T-cell (primary cell): ENCODE measurements at regions not wholly inside any gene's neighbourhood (a gene's known extent, or its start where the extent isn't known, plus 50 kb on each side); places are given as distances from the start of the nearest gene placed in this dataset.

Source experiments
- ATAC-seq, 4 experiments: fragments of 200-7000 bp in 3 of 4; fragments of 150-1000 bp in 1 of 4; cut with Tn5 transposase; replicated peaks in 1 of 4; 1 replicate in 3 of 4; 2 replicates in 1 of 4; pipeline ENCODE4 v1.10.0; 2021; ENCODE audit warnings: moderate library complexity in 3 of 4, mild to moderate bottlenecking in 2 of 4, moderate number of reproducible peaks in 1 of 4
- CTCF ChIA-PET, 2 donors: fragments of 300-600 bp; sonication (Branson Sonifier 250); formaldehyde crosslinking; loops; one replicate each; lab custom pipeline; 2022; ENCODE audit warnings: antibody characterized with exemption in 2 of 2; lab: Charles Lee
- POLR2A ChIA-PET, 2 donors: fragments of 300-600 bp; sonication (Branson Sonifier 250); formaldehyde crosslinking; loops; one replicate each; lab custom pipeline; 2022; ENCODE audit warnings: antibody characterized with exemption in 2 of 2; lab: Charles Lee
- DNase-seq, 35 experiments: peaks; one replicate each; pipeline versions ENCODE4 v3.0.0 to v3.0.0-alpha.2; 2013 to 2023
- H3K27ac ChIP-seq: one replicate; pipeline ENCODE4 v1.5.1; 2013; ENCODE audit warnings: low read length
- H3K27me3 ChIP-seq, 2 experiments: replicated peaks in 1 of 2; 1 replicate in 1 of 2; 2 replicates in 1 of 2; pipeline versions ENCODE4 v1.6.1 to v1.7.0; 2013; ENCODE audit warnings: low read length in 1 of 2, mixed read lengths in 1 of 2; ENCODE audit not compliant: control insufficient read depth in 2 of 2, insufficient read depth in 2 of 2; ENCODE audit errors: extremely low read depth in 1 of 2
- H3K36me3 ChIP-seq, 2 donors: 1 replicate in 1 of 2; 2 replicates in 1 of 2; pipeline versions ENCODE4 v1.6.1 to v1.7.0; 2013; ENCODE audit warnings: low read length in 1 of 2; ENCODE audit not compliant: control insufficient read depth in 2 of 2, insufficient read depth in 1 of 2; ENCODE audit errors: extremely low read depth in 1 of 2
- H3K4me1 ChIP-seq, 2 experiments: 1 replicate in 1 of 2; 2 replicates in 1 of 2; pipeline versions ENCODE4 v1.6.1 to v1.7.0; 2013; ENCODE audit warnings: low read length in 2 of 2, mixed read lengths in 1 of 2; ENCODE audit not compliant: insufficient read depth in 2 of 2, control insufficient read depth in 1 of 2; ENCODE audit errors: extremely low read depth in 1 of 2
- H3K4me3 ChIP-seq, 2 donors: 1 replicate in 1 of 2; 2 replicates in 1 of 2; pipeline versions ENCODE4 v1.5.1 to v1.7.0; 2013; ENCODE audit warnings: mild to moderate bottlenecking in 2 of 2, low read length in 1 of 2, moderate library complexity in 1 of 2; ENCODE audit not compliant: control insufficient read depth in 1 of 2; ENCODE audit errors: extremely low read depth in 1 of 2
- H3K9me3 ChIP-seq: 2 replicates; pipeline ENCODE4 v1.7.0; 2013
- H3K27ac Mint-ChIP-seq, 2 donors: one replicate each; pipeline ENCODE4 v1.8.0; 2020 to 2021; ENCODE audit warnings: mild to moderate bottlenecking in 2 of 2, mixed read lengths in 2 of 2
- H3K27me3 Mint-ChIP-seq, 2 donors: one replicate each; pipeline ENCODE4 v1.8.0; 2021 to 2022; ENCODE audit warnings: mixed read lengths in 2 of 2
- H3K36me3 Mint-ChIP-seq: one replicate; pipeline ENCODE4 v1.8.0; 2021; ENCODE audit warnings: mixed read lengths
- H3K4me1 Mint-ChIP-seq, 3 donors: one replicate each; pipeline ENCODE4 v1.8.0; 2020 to 2022; ENCODE audit warnings: mixed read lengths in 3 of 3, mild to moderate bottlenecking in 1 of 3
- H3K4me3 Mint-ChIP-seq, 3 donors: one replicate each; pipeline ENCODE4 v1.8.0; 2020 to 2022; ENCODE audit warnings: mild to moderate bottlenecking in 3 of 3, mixed read lengths in 3 of 3, moderate library complexity in 3 of 3
- H3K9me3 Mint-ChIP-seq, 3 donors: one replicate each; pipeline ENCODE4 v1.8.0; 2020 to 2022; ENCODE audit warnings: mixed read lengths in 3 of 3
- WGBS: methylation state at CpG from one replicate; pipeline ENCODE4 v1.1.5; 2013; ENCODE audit warnings: missing lambda C conversion rate; ENCODE audit not compliant: insufficient coverage; 5-methylcytosine and 5-hydroxymethylcytosine counted together

GRCh38 chr10:88196291-88196690 is 332.9 kb downstream of the PTEN start:
- ChIA-PET POLR2A (no interaction called here), CTCF (interaction anchor here in 1 of 2 donors (0.6 kb wide), 1 partner anchor 209 kb away, joined by 3 read pairs; no protein-coding TSS in a partner anchor)
- H3K4me1 Mint-ChIP-seq, result peaks cover 43 to 51% (median 43%) of the 10 kb centered on the region in 3 donors

GRCh38 chr10:88198023-88198422 is 334.6 kb downstream of the PTEN start:
- H3K27ac Mint-ChIP-seq, result no peak overlapping the region

More at GRCh38 chr10:88196291-88196690, 332.9 kb downstream of the PTEN start:
- H3K27ac Mint-ChIP-seq, result peak overlapping the region in 1 of 2 donors; percentile 94
- Histone ChIP-seq H3K27me3 (no peaks in the 10 kb centered on the region), H3K9me3 (no peaks in the 10 kb centered on the region), H3K36me3 (no peaks in the 10 kb centered on the region), H3K4me1 (peaks cover 23 to 36% of the 10 kb centered on the region in 2 experiments), H3K4me3 (no peak overlapping the region), H3K27ac (no peak overlapping the region)
- no peak for DNase-seq
- H3K36me3 Mint-ChIP-seq, result no peaks in the 10 kb centered on the region
- H3K27me3 Mint-ChIP-seq, result no peaks in the 10 kb centered on the region
- H3K9me3 Mint-ChIP-seq, result peaks cover 4 to 5% (median 4%) of the 10 kb centered on the region in 3 donors
- WGBS, result no CpG with 5 or more reads among the region's 1 CpG
- H3K4me3 Mint-ChIP-seq, result no peak overlapping the region
- ATAC-seq, result no peak

GRCh38 chr10:88200312-88201032 is 337.0 kb downstream of the PTEN start:
- Histone ChIP-seq H3K4me3 (no peak overlapping the region), H3K9me3 (no peaks in the 10 kb centered on the region), H3K27me3 (no peaks in the 10 kb centered on the region), H3K4me1 (peaks cover 0 to under 1% of the 10 kb centered on the region in 2 experiments), H3K36me3 (no peaks in the 10 kb centered on the region), H3K27ac (no peak overlapping the region)
- no peak for DNase-seq
- no peak for ATAC-seq
- no peak overlapping the region for H3K27ac Mint-ChIP-seq
- peaks cover 8 to 16% (median 11%) of the 10 kb centered on the region in 3 donors for H3K4me1 Mint-ChIP-seq
- H3K9me3 Mint-ChIP-seq, result peaks cover 4 to 5% (median 4%) of the 10 kb centered on the region in 3 donors
- WGBS, result no CpG with 5 or more reads among the region's 3 CpGs
- H3K36me3 Mint-ChIP-seq, result no peaks in the 10 kb centered on the region
- H3K4me3 Mint-ChIP-seq, result no peak overlapping the region
- no peaks in the 10 kb centered on the region for H3K27me3 Mint-ChIP-seq
- ChIA-PET POLR2A (no interaction called here), CTCF (interaction anchor here in 1 of 2 donors (0.6 to 0.7 kb wide), 4 partner anchors 24 to 725 kb away, joined by 3 to 5 read pairs (median 4); no protein-coding TSS in a partner anchor)

More at GRCh38 chr10:88198023-88198422, 334.6 kb downstream of the PTEN start:
- Histone ChIP-seq H3K27me3 (no peaks in the 10 kb centered on the region), H3K4me1 (peaks cover 20 to 22% of the 10 kb centered on the region in 2 experiments), H3K4me3 (no peak overlapping the region), H3K36me3 (no peaks in the 10 kb centered on the region), H3K27ac (no peak overlapping the region), H3K9me3 (no peaks in the 10 kb centered on the region)
- ATAC-seq (no peak), DNase-seq (no peak)
- CTCF ChIA-PET, result no interaction called here
- no peak overlapping the region for H3K4me3 Mint-ChIP-seq
- peaks cover 4 to 5% (median 4%) of the 10 kb centered on the region in 3 donors for H3K9me3 Mint-ChIP-seq
- WGBS, result 100% methylated on average over 2 of the region's 3 CpGs
- H3K27me3 Mint-ChIP-seq, result no peaks in the 10 kb centered on the region
- no peaks in the 10 kb centered on the region for H3K36me3 Mint-ChIP-seq
- POLR2A ChIA-PET, result no interaction called here
- peaks cover 32 to 41% (median 36%) of the 10 kb centered on the region in 3 donors for H3K4me1 Mint-ChIP-seq

DNA sequence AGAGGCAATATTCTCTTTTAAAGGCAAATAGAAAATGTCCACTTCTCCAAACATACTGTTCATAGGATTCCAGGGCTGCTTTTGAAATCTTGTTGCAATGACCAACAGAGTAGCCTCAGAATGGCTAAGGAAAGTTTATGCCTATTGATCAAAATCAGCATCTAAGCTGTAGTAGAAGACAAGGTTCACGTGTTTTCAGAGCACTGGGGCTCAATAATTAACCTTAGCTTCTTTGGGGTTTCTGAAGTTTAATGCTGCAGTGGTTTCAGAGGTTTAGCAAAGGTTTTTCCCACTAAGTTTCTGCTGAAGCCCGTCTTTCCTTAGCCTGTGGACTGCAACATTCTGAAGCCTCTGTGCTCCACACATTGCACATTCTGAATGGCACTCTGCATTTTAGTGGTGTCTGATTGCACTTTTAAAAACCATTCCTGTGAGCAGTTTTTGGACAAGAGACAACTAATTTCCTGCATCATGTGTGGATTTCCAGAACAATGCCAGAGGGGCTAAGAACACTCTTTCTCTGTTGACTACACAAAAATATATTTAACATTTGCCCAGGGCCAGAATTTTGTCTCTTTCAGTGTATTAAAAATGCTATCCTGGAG is 342.5 kb downstream of the PTEN start:
- Histone ChIP-seq H3K27ac (no peak overlapping the region), H3K9me3 (no peaks in the 10 kb centered on the region), H3K27me3 (no peaks in the 10 kb centered on the region), H3K36me3 (no peaks in the 10 kb centered on the region), H3K4me1 (no peaks in the 10 kb centered on the region), H3K4me3 (no peak overlapping the region)
- H3K4me1 Mint-ChIP-seq, result no peaks in the 10 kb centered on the region
- CTCF ChIA-PET, result no interaction called here
- no peaks in the 10 kb centered on the region for H3K36me3 Mint-ChIP-seq
- no peak overlapping the region for H3K27ac Mint-ChIP-seq
- H3K27me3 Mint-ChIP-seq, result no peaks in the 10 kb centered on the region
- 83% methylated on average over 1 of the region's 2 CpGs for WGBS
- POLR2A ChIA-PET, result no interaction called here
- no peak overlapping the region for H3K4me3 Mint-ChIP-seq
- no peaks in the 10 kb centered on the region for H3K9me3 Mint-ChIP-seq
- DNase-seq (no peak), ATAC-seq (no peak)

DNA sequence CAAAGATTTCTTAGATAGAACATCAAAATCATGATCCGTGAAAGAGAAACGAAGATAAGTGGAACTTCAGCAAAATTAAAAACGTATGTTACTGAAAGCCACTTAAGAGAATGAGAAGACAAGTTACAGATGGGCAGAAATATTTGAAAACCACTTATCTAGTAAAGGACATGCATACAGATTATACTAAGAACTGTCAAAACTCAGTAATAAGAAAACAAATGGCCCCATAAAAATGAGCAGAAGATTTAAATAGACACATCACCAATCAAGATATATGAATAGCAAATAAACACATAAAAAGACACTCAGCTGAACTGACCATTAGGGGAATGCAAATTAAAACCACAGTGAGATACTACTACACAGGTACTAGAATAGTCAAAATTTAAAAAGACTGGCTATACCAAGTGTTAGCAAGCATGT is 343.7 kb downstream of the PTEN start:
- H3K36me3 ChIP-seq, result no peaks in the 10 kb centered on the region
- H3K4me3 Mint-ChIP-seq, result no peak overlapping the region
- H3K27ac Mint-ChIP-seq, result no peak overlapping the region
- ATAC-seq (no peak), DNase-seq (no peak)
- H3K4me1 Mint-ChIP-seq, result no peaks in the 10 kb centered on the region
- no peak overlapping the region for H3K4me3 ChIP-seq
- H3K36me3 Mint-ChIP-seq, result no peaks in the 10 kb centered on the region
- H3K27ac ChIP-seq, result no peak overlapping the region
- no peaks in the 10 kb centered on the region for H3K4me1 ChIP-seq
- no peaks in the 10 kb centered on the region for H3K9me3 Mint-ChIP-seq
- ChIA-PET POLR2A (no interaction called here), CTCF (no interaction called here)
- no peaks in the 10 kb centered on the region for H3K27me3 Mint-ChIP-seq
- no peaks in the 10 kb centered on the region for H3K27me3 ChIP-seq
- WGBS, result no CpG with 5 or more reads among the region's 3 CpGs
- no peaks in the 10 kb centered on the region for H3K9me3 ChIP-seq

GRCh38 chr10:88209231-88209630 is 345.8 kb downstream of the PTEN start:
- POLR2A ChIA-PET, result no interaction called here
- H3K9me3 Mint-ChIP-seq, result no peaks in the 10 kb centered on the region
- CTCF ChIA-PET, result no interaction called here
- no peaks in the 10 kb centered on the region for H3K27me3 Mint-ChIP-seq
- ATAC-seq (no peak), DNase-seq (no peak)
- no peak overlapping the region for H3K4me3 Mint-ChIP-seq
- H3K4me1 Mint-ChIP-seq, result no peaks in the 10 kb centered on the region
- no peaks in the 10 kb centered on the region for H3K36me3 Mint-ChIP-seq
- H3K27me3 ChIP-seq, result no peaks in the 10 kb centered on the region
- 97% methylated on average over 3 of the region's 4 CpGs for WGBS
- H3K36me3 ChIP-seq, result no peaks in the 10 kb centered on the region
- no peak overlapping the region for H3K27ac ChIP-seq
- no peak overlapping the region for H3K4me3 ChIP-seq
- H3K9me3 ChIP-seq, result no peaks in the 10 kb centered on the region
- H3K27ac Mint-ChIP-seq, result no peak overlapping the region
- H3K4me1 ChIP-seq, result no peaks in the 10 kb centered on the region
